HG02610 (cell line): ENCODE measurements at regions not wholly inside any gene's neighbourhood (a gene's known extent, or its start where the extent isn't known, plus 50 kb on each side); places are given as distances from the start of the nearest gene placed in this dataset.
"Not testable (repeated sequence)": the region's sequence is repeated elsewhere in the genome, so short reads cannot be mapped to it uniquely, and the experiment has no call there.

Source experiments
- ATAC-seq: cut with Tn5 transposase; IDR thresholded peaks from one replicate; pipeline ENCODE4 v1.9.1; 2021; ENCODE audit warnings: mild to moderate bottlenecking, moderate library complexity; ENCODE audit not compliant: unreplicated experiment

DNA sequence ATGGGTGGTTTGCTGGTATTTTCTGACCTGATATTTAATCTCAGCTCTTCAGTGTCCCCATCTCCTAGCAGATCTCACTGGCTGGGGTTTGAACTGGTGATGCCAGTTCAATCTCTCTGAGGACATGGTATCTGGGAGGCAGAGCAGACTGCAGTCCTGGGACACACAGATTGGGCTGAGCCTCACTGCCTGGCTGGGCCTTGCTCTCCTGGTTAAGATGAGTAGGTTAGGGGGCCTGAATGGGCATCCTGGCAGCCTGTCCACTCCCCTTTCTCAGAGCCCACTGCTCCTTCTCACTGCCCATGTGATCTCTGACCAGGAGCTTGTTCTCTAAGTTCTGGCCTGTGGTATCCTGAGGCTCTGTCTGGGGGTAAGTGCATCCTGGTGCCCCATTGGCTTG lies 363.4 kb downstream of the GLRX3 start:
- no peak for ATAC-seq

DNA sequence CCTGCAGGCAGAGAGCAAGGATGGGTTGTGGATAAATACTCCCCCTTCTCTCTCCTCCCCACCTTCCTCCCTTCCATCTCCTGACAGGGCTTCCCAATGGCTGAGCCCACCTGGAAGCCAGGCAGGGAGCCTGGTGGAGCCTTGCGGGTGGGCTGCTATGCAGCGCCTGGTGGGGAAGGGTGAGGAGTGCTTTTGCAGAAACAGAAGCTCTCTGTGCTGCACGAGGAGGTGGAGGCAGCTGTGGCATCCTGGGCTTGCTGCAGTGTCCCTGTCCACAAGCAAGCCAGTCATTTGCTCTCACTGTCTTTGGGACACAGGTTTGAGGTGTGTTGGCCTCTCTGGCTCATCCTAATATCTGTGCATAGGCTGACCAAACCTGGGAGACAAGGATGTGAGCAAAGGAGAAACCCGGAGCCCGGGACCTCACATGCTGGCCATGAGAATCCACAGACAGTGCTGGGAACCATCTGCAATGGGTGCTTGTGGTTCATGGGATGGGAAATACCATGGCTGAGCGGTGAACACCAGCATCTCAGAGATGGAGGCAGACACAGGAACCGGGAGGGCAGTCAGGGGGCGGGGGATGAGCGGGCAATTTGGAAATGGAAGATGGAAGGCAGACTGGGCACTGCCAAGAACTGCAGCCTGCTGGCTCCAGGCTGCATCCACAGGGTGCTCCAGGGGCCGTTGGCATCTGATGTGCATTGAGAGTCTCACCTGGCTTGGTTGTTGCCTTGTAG lies 364.2 kb downstream of the GLRX3 start:
- ATAC-seq, result no peak

DNA sequence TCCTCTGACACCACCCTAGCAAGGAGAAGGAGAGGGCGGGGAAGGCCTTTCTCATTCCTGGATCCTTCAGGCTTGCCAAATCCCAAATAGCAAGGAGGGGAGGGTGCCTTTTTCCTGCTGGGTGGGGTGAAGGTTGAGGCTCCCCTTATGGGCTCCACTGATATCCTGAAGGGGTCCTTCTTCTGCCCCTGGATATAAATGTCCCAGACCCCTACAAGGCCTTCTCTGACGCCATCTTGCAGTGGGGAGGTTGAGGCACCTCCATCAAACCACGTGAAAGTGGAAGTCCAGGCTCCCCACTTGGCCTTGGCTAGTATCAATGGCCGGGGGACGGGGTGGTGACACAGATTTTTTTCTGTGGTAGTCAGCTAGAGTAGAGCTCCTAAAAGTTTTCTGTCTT lies 371.3 kb downstream of the GLRX3 start:
- ATAC-seq, result no peak

DNA sequence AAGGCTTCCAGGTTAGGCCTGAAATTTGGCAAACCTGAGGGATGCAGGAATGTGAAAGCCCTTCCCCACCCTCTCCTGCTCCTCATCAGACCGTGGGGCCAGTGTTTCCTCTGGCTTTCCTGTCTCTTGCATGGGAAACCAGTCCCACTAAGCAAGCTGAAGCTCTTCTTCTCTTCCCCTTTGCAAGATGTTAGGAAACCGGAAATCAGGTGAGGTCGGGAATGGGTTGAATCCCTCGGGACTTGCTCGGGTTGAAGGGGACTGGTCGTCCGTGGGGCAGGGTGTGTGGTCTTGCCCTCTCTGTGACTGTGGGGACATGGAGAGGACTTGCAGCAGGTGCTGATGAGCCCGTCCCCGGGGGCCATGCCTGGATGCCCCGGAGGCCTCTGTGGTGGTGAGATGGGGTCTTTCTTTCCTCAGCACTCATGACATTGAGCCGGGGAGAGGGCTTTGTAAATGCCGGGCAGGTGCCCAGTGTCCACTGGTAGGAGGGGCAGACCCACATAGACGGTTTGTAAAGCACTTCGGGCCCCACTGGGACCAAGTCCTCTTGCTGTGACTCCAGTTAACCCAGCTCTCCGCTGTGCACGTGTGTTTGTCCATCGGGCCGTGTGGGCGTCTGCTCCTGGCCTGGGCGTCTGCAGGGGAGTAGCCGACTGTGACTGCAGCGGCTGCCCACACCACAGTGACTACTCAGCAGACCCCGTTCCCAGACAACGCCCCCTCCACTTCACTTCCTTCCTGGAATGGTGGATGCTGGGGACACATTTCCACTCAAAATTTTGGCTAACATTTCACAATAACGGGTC lies 373.9 kb downstream of the GLRX3 start:
- no peak for ATAC-seq

DNA sequence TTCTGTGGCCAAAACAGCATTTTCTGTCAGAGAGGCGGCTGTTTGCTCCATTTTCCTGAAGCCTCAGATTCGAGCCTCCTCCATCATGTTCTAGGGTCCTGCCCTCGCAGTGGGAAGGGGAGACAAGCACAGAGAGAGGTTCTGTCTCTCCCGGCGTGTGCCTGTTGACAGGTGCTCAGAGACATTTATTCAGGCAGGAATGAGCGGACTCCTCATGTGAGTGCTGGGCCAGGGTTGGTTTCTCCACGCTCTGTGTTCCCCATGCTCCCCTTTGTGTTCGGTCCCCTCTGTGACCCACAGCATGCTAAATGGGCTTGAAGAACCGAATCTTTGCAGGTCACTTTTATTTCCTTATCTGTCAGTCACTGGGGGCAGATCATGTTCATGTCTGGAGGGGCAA lies 374.6 kb downstream of the GLRX3 start:
- ATAC-seq, result no peak

DNA sequence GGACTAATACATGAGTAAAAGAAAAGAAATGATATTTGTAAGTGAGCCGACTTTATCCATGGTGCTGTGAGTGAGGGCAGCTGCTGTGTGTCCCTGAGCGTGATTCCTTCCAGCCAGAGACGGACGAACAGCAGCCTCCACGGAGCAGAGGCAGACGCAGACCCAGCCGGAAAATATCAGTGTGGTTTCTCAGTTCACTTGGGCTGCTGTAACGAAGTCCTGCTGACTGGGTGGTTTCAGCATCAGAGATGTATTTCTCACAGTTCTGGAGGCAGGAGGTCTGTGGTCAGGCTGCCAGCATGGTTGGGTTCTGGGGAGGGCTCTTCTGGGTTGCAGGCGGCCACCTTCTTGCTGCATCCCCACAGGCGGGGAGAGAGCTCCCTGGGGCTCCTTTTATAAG lies 375.6 kb downstream of the GLRX3 start:
- no peak for ATAC-seq

DNA sequence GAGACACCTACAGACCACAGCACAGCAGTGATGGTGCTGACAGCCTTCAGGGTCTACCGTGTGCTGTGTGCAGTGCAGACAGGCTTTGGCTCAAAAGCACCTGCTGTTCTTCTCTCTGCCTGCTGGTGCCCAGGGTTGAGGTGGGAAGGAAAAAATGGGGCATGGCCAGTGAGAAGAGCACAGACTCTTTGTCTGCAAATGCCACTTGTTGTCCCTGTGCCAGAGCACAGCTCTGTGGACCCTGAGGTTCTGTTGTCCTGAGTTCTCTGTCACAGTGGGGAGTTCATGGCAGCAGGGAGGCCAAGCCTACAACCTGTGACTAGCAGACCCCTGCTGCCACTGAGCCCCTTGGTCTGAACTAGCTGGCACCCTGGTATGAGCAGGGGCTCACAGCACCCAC lies 376.7 kb downstream of the GLRX3 start:
- no peak for ATAC-seq

DNA sequence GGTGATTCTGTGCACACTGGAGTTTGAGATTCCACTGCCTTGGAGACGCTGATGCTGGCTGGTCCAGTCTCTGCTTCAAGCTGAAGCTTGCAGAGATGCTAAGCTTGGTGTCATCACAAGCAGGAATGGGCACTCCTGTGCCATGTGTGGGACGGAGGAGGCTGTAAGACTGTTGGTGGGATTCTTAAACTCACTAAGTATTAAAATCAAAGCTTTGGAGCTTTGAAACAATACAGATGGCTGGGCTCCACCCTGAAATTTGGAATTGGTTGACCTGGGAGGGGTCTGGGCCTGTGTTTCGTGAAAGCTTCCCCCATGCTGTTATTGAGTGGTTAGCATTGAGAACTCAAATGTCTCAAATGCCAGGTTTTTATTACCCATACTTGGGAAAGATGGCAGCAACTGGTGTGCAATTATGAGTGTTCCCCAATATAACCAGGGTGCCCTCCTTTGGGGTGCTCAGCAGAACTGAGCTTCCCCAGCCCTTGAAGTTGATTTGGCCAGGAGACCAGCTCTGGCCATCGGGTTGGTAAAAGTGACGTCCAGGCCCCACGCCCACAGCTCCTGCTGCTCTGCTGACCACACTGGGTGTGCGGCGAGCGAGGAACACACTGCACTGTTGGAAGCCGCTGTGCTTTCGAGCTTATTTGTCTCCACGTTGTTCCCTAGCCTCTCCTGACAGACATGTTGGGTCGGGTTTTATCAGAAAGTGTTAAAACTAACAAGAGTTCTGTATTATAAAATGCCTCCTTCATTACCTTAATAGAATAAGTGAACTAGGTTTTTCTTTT lies 377.7 kb downstream of the GLRX3 start:
- ATAC-seq, result no peak

DNA sequence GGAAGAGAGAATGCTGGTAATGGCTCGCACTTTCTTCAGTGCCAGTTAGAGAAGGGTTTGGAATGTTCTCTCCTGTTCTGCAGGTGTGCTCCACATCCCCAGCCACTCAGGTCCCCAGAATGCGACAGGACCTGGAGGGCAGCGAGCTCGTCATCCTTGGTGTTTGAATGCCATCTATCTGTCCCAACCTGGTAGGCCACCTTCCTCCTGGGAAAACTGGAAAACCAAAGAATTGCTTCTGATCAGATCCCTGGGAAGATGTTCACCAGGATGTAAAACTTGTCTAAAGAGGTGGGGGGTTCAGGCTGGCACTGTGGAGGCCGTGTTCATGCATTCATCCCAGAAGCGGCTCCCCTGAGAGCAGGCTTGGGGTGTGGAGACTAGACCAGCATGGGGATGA lies 379.5 kb downstream of the GLRX3 start:
- no peak for ATAC-seq

DNA sequence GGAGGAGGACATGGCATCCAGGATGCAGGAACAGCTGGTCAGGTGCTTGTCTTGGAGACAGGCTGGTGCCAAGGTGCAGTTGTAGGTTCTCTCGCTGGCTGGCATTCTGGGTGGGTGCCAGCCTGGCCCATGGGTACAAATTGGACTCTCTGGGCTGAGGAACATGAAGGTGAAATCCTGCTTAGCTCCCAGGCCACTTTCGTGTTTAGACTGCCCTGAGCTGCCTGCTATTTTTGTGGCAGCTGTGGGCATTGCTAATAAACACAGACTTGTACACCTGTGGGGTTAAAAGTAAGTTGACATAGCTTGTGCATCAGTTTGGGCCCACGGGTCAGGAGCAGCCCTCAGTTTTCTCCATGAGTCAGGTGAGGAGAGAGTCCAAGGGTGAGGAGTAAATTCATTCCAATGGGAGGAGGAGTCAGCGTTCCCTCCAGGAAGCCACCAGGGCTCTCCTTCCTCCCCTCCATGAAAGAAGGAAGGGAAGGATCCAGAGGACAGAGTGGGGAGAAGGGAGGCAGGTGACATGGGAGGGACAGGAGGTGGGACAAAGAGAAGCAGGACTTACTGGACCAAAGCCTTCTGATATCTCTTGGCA lies 380.0 kb downstream of the GLRX3 start:
- no peak for ATAC-seq

DNA sequence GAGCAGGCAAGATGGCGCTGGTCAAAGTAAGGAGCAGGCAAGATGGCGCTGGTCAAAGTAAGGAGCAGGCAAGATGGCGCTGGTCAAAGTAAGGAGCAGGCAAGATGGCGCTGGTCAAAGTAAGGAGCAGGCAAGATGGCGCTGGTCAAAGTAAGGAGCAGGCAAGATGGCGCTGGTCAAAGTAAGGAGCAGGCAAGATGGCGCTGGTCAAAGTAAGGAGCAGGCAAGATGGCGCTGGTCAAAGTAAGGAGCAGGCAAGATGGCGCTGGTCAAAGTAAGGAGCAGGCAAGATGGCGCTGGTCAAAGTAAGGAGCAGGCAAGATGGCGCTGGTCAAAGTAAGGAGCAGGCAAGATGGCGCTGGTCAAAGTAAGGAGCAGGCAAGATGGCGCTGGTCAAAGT lies 382.7 kb downstream of the GLRX3 start:
- ATAC-seq, result not testable (repeated sequence)

DNA sequence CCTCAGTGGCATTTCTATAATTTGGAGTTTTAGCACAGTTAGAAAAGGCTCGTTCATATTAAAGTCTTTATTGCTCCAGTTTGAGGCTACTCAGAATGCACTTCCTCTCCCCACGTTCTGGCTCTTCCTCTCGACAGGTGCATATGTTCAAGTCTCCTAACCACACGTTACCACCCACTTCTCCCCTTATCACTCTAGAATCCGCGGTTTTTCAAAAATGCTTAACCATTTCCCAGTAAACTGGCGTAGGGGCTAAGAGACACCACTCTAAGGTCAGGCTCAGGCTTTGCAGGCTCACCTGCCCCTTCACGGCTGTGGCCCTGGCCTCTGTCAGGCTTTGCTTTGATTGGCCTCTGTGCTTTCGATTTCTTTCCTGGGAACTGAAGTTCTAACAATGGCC lies 383.6 kb downstream of the GLRX3 start:
- no peak for ATAC-seq

DNA sequence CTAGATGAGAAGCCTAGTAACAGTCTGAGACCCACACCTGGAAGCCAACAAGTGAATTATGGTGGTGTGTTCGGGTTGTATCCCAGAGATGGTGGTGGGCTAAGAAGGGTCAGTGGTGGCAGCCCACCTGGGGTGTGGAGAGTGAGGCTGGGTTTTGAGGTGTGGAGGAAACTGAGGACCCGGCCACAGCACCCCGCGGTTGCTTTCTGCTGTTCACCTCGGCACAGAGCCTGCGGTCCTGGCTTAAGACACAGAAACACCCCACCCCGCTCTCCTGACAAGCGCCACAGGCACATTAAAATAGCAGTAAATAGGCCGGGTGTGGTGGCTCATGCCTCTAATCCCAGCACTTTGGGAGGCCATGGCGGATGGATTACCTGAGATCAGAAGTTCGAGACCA lies 395.1 kb downstream of the GLRX3 start:
- no peak for ATAC-seq

DNA sequence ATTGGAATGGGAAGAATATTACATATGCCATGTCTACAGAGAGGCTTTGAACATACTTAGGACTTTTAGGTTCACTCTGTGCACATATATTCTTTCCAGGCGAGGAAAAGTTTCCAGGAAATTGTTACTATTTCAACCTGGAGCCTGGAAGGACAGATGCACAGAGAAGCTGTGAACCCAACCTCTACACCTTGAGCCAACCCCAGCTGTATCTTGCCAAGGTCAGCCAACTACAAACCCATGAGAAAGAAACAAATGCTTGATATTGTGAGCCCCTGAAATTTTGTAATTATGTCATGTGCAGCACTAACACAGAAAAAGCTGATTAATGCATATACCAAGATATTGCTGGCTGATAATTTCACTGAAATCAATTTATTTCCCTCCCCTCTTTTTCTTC lies 404.9 kb downstream of the GLRX3 start:
- ATAC-seq, result no peak

DNA sequence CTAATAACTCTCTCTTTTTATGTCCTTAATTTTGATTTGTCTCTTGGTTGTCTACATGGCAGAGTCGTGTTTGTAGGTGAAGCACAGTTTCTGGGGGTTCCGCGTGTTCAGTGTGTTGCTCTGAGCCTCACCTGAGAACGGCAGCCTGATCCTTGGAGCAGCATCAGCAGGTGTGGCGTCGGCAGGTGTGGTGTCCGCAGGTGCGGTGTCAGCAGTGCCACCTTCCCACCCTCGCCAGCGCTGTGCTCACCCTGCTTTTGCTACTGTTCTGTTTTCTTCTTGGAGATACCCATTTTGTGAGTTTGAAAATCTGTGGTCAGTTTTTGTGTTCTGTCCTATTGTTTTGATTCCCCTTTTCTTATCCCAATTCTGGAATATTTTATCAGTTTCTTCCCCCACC lies 406.6 kb downstream of the GLRX3 start:
- no peak for ATAC-seq

DNA sequence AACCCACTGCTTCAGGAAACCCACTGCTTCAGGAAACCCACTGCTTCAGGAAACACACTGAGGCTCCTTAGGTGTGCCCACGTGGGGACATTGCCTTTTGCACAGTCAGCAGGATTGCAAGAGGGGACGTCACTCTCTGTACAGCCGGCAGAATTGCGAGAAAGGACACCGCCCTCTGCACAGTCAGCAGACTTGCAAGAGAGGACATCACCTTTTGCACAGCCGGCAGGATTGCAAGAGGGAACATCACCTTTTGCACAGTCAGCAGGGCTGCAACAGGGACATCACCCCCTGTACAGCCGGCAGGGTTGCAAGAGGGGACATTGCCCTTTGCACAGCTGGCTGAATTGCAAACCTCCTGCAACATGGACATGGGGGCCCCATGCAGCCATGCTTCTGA lies 407.6 kb downstream of the GLRX3 start:
- ATAC-seq, result no peak

DNA sequence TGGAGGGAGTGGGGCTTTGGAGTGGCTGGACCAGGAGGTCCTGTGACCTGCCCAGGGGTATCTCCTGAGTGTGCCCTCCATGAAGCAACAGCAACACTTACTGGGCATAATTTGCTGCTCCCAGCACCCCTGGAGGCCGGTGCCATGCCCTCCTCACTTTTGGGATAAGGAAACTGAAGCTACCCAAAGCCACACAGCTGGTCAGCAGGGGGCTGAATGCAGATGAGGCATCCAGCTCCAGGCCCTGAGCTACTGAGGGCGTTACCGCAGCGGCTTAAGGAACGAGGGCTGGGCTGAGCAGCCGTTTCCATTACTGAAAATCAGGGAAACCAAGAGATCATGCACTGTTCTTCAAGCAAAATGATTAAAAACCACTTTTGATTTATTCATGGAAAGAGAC lies 408.9 kb downstream of the GLRX3 start:
- ATAC-seq, result no peak

DNA sequence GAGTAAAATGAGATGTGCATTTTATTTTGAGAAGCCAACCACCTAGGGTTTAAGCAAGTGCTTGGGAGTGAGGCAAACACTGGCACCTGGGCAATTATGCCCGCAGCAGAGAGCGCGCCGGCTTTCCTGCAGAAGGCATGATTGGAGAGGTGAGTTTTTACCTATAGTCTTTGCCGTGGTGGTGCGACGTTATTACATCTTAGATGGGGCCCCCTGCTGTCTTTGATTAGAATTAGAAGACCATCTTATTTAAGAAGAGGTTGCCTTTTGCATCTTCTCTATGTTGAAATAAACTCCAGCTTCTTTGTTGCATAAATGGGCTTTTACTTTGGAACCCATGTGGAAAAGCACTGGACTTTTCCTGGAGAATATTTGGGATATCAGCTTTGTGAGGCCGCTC lies 409.5 kb downstream of the GLRX3 start:
- no peak for ATAC-seq

DNA sequence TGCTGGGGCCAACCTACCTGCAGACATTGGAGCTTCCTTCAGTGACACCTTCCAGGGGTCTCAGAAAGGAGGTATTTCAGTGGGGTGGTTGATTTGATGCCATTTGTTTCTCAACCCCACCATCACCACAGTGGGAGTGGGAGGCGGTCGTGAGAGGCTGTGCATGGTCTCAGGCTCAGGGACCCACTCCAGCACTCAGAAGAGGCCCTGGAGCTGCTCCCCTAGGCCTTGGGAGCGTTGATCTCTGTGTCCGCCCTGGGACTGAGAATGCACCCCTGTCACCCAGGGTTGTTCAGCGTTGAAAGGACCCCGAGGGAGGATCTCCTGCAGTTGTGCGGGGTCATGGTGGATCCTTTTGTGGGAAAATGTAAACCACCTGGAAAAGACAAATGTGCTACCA lies 410.6 kb downstream of the GLRX3 start:
- no peak for ATAC-seq

DNA sequence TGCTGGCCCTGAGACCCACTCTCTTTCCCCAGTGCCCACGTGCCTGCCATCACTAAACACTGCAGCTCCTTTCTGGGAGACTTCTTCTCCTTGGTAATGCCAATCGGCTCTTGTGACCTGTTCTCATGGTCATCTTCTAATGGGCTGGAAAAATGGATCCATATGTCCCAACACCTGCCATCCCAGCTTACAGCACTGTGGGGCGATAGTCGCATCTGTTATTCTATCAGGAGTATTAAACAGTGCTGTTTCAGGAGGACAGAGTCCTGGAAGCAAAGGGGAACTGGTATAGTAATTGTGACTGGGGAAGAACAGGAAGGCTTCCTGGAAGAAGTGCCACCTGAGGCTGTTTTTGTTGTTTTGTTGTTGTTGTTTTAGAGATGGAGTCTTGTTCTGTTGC lies 411.2 kb downstream of the GLRX3 start:
- ATAC-seq, result no peak

DNA sequence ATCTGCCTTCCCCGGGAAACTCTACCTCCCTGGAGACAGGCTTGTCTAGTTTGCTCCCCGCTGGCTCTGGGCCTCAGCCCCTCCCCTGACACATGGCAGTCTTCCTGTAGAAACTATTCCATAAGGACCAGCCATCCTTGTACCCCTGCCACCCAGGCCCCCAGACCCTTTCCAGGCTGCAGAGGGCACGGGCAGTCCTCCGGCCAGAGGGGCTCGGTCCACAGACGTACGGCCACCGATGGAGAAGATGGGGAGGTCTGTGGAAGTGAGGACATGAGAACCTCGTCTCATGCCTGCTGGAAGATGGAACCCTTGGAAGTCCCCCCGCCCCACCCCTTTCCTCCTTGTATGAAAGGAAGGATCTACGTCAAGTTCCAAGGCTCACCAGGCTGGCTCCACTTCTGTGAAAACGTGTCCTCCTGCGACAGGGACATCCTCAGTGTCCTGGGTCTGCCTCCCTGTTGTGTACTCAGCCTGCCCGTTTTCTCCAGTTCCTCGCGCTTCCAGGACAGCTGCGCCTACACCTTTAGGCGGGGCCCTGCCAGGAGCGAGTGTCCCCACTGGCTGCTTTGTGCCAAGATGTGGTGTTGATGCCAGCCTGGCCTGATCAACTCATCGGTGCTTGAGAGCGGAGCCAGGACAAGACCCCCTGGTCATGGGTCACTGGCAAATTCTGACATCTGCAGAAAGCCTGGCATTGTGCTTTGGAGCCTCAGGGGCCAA lies 414.9 kb downstream of the GLRX3 start:
- no peak for ATAC-seq
